Hepatocyte (in vitro differentiated cells): ENCODE measurements at regions not wholly inside any gene's neighbourhood (a gene's known extent, or its start where the extent isn't known, plus 50 kb on each side); places are given as distances from the start of the nearest gene placed in this dataset.

Experiments
- EZH2 ChIP-seq: fragments of 200-600 bp; sonication (generic); IDR thresholded peaks from 2 replicates; pipeline ENCODE4 v1.6.1; 2016; ENCODE audit warnings: antibody characterized with exemption, mild to moderate bottlenecking, borderline replicate concordance
- EZH2phosphoT487 ChIP-seq: fragments of 200-600 bp; sonication (generic); IDR thresholded peaks from one replicate; pipeline ENCODE4 v1.6.1; 2018; ENCODE audit warnings: antibody characterized with exemption, mild to moderate bottlenecking, low read depth, moderate library complexity; ENCODE audit not compliant: unreplicated experiment, severe bottlenecking
- TF ChIP-seq, protein P1 (sequence below): fragments of 200-600 bp; sonication (generic); IDR thresholded peaks from 2 replicates; pipeline ENCODE4 v1.5.1; 2016; ENCODE audit warnings: antibody characterized with exemption, mild to moderate bottlenecking; ENCODE audit not compliant: poor library complexity

DNA sequence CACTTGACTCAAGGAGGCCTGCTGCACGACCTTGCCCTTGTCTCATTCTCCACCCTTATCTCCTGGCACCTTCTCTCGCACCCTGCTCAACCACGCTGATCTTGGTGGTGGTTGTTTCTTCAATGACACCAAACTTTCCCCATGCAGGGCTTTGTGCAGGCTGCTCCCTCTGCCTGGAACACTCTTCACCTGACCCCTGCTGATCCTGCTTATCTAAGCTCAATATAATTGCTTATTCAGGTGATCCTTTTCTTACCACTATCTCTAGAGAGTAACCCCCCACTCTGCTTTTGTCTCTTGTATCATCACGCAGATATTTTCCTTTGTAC is 604.4 kb downstream of the BUD13 start:
- TF ChIP-seq, protein P1, sequence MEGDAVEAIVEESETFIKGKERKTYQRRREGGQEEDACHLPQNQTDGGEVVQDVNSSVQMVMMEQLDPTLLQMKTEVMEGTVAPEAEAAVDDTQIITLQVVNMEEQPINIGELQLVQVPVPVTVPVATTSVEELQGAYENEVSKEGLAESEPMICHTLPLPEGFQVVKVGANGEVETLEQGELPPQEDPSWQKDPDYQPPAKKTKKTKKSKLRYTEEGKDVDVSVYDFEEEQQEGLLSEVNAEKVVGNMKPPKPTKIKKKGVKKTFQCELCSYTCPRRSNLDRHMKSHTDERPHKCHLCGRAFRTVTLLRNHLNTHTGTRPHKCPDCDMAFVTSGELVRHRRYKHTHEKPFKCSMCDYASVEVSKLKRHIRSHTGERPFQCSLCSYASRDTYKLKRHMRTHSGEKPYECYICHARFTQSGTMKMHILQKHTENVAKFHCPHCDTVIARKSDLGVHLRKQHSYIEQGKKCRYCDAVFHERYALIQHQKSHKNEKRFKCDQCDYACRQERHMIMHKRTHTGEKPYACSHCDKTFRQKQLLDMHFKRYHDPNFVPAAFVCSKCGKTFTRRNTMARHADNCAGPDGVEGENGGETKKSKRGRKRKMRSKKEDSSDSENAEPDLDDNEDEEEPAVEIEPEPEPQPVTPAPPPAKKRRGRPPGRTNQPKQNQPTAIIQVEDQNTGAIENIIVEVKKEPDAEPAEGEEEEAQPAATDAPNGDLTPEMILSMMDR: no peak
- TF ChIP-seq EZH2 (no peak), EZH2phosphoT487 (no peak)
